HEK293 (cell line): ENCODE measurements at regions not wholly inside any gene's neighbourhood (a gene's known extent, or its start where the extent isn't known, plus 50 kb on each side); places are given as distances from the start of the nearest gene placed in this dataset.

Experiments
- CTCF ChIA-PET: fragments of 350-600 bp; formaldehyde crosslinking; extraction: SDS; loops from one replicate; lab custom pipeline; 2021; ENCODE audit warnings: antibody characterized with exemption; lab: Yijun Ruan, JAX
- POLR2A ChIA-PET: fragments of 300-600 bp; formaldehyde crosslinking; extraction: SDS; loops from one replicate; lab custom pipeline; 2020; ENCODE audit warnings: antibody characterized with exemption, inconsistent platforms; lab: Yijun Ruan, JAX
- H3K27ac ChIP-seq: fragments of 200-500 bp; sonication (Bioruptor generic); 2 replicates; pipeline ENCODE4 v1.5.1; 2014; ENCODE audit warnings: low read depth, low read length, control low read depth, inconsistent platforms; ENCODE audit errors: extremely low read depth
- H3K36me3 ChIP-seq, 2 experiments: fragments of 200-500 bp in 1 of 2; sonication (Bioruptor generic) in 1 of 2; 1 replicate in 1 of 2; 2 replicates in 1 of 2; pipeline ENCODE4 v1.5.1; 2014 to 2017; ENCODE audit warnings: inconsistent platforms in 2 of 2, low read length in 2 of 2; ENCODE audit not compliant: control insufficient read depth in 2 of 2, insufficient read depth in 1 of 2
- H3K4me1 ChIP-seq: fragments of 200-500 bp; sonication (Bioruptor generic); 2 replicates; pipeline ENCODE4 v1.5.1; 2014; ENCODE audit warnings: mild to moderate bottlenecking, low read length, inconsistent platforms; ENCODE audit not compliant: control insufficient read depth, insufficient read depth
- H3K4me3 ChIP-seq: 2 replicates; pipeline ENCODE4 v1.5.1; 2011; ENCODE audit warnings: low read depth, mild to moderate bottlenecking, control low read depth, low read length, moderate library complexity
- H3K9me3 ChIP-seq: fragments of 200-500 bp; sonication (Bioruptor generic); 2 replicates; pipeline ENCODE4 v1.5.1; 2014; ENCODE audit warnings: low read depth, low read length, inconsistent platforms; ENCODE audit not compliant: control insufficient read depth, insufficient read depth
- CTCF ChIP-seq: fragments of 450-650 bp; formaldehyde crosslinking; IDR thresholded peaks from 2 replicates; pipeline ENCODE4 v1.5.1; 2016; ENCODE audit warnings: missing biosample characterization, missing genetic modification characterization
- GLIS1 ChIP-seq: fragments of 450-650 bp; formaldehyde crosslinking; IDR thresholded peaks from 2 replicates; pipeline ENCODE4 v1.5.1; 2016; ENCODE audit warnings: missing biosample characterization, missing genetic modification characterization
- GLIS2 ChIP-seq: fragments of 450-650 bp; formaldehyde crosslinking; IDR thresholded peaks from 2 replicates; pipeline ENCODE4 v1.5.1; 2016; ENCODE audit warnings: missing biosample characterization, missing genetic modification characterization
- KLF10 ChIP-seq: fragments of 450-650 bp; IDR thresholded peaks from 2 replicates; pipeline ENCODE4 v1.5.1; 2018; ENCODE audit warnings: missing biosample characterization, mild to moderate bottlenecking, missing genetic modification characterization
- PATZ1 ChIP-seq: fragments of 450-650 bp; formaldehyde crosslinking; IDR thresholded peaks from 2 replicates; pipeline ENCODE4 v1.5.1; 2016; ENCODE audit warnings: missing biosample characterization, missing genetic modification characterization
- PBX3 ChIP-seq: sonication (generic); formaldehyde crosslinking; IDR thresholded peaks from 2 replicates; pipeline ENCODE4 v1.8.1; 2022; ENCODE audit warnings: mild to moderate bottlenecking, moderate library complexity, missing genetic modification reagents
- SCRT1 ChIP-seq: fragments of 450-650 bp; formaldehyde crosslinking; IDR thresholded peaks from 2 replicates; pipeline ENCODE4 v1.5.1; 2016; ENCODE audit warnings: missing biosample characterization, missing genetic modification characterization, borderline replicate concordance
- TSHZ1 ChIP-seq: fragments of 450-650 bp; formaldehyde crosslinking; IDR thresholded peaks from 2 replicates; pipeline ENCODE4 v1.5.1; 2016; ENCODE audit warnings: missing biosample characterization, missing genetic modification characterization, borderline replicate concordance
- ZFP69B ChIP-seq: fragments of 450-650 bp; formaldehyde crosslinking; IDR thresholded peaks from 2 replicates; pipeline ENCODE4 v1.5.1; 2016; ENCODE audit warnings: missing biosample characterization, missing genetic modification characterization
- ZNF114 ChIP-seq: fragments of 450-650 bp; formaldehyde crosslinking; IDR thresholded peaks from 2 replicates; pipeline ENCODE4 v1.5.0; 2017; ENCODE audit warnings: missing biosample characterization, missing genetic modification characterization
- ZNF138 ChIP-seq: fragments of 450-650 bp; formaldehyde crosslinking; IDR thresholded peaks from 2 replicates; pipeline ENCODE4 v1.5.1; 2016; ENCODE audit warnings: missing biosample characterization, missing genetic modification characterization, borderline replicate concordance
- ZNF239 ChIP-seq: fragments of 450-650 bp; formaldehyde crosslinking; IDR thresholded peaks from 2 replicates; pipeline ENCODE4 v1.5.1; 2016; ENCODE audit warnings: missing biosample characterization, missing genetic modification characterization
- ZNF266 ChIP-seq: fragments of 450-650 bp; formaldehyde crosslinking; IDR thresholded peaks from 2 replicates; pipeline ENCODE4 v1.5.1; 2016; ENCODE audit warnings: missing biosample characterization, missing genetic modification characterization, low read depth
- ZNF362 ChIP-seq: fragments of 450-650 bp; formaldehyde crosslinking; IDR thresholded peaks from 2 replicates; pipeline ENCODE4 v1.5.1; 2016; ENCODE audit warnings: missing biosample characterization, missing genetic modification characterization
- ZNF416 ChIP-seq: fragments of 450-650 bp; formaldehyde crosslinking; IDR thresholded peaks from 2 replicates; pipeline ENCODE4 v1.5.1; 2016; ENCODE audit warnings: missing biosample characterization, missing genetic modification characterization
- ZNF558 ChIP-seq: fragments of 450-650 bp; formaldehyde crosslinking; IDR thresholded peaks from 2 replicates; pipeline ENCODE4 v1.5.1; 2016; ENCODE audit warnings: missing biosample characterization, missing genetic modification characterization
- ZNF658 ChIP-seq: fragments of 450-650 bp; formaldehyde crosslinking; IDR thresholded peaks from 2 replicates; pipeline ENCODE4; 2016; ENCODE audit warnings: missing biosample characterization, missing genetic modification characterization
- ZNF747 ChIP-seq: fragments of 450-650 bp; formaldehyde crosslinking; IDR thresholded peaks from 2 replicates; pipeline ENCODE4 v1.5.1; 2016; ENCODE audit warnings: missing biosample characterization, missing genetic modification characterization
- ZSCAN4 ChIP-seq: fragments of 450-650 bp; formaldehyde crosslinking; IDR thresholded peaks from 2 replicates; pipeline ENCODE4 v1.5.1; 2017; ENCODE audit warnings: missing biosample characterization, missing genetic modification characterization

GRCh38 chr4:41396214-41396613 is 139.5 kb downstream of the UCHL1 start:
- no peak for TF ChIP-seq GLIS2
- no peak for TF ChIP-seq ZNF138 (tag by site-specific recombination)
- no peak for TF ChIP-seq ZSCAN4 (tag by site-specific recombination)
- no peak for TF ChIP-seq SCRT1 (tag by site-specific recombination)
- TF ChIP-seq ZNF416: no peak
- no peak for TF ChIP-seq ZNF239 (tag by site-specific recombination)
- TF ChIP-seq ZNF658 (tag by site-specific recombination): no peak
- no peak for TF ChIP-seq GLIS1 (tag by site-specific recombination)
- no peak for TF ChIP-seq ZNF266 (tag by site-specific recombination)
- no peak for TF ChIP-seq ZNF747 (tag by site-specific recombination)
- TF ChIP-seq ZNF114 (tag by site-specific recombination): no peak
- no peak for TF ChIP-seq ZNF362 (tag by site-specific recombination)
- TF ChIP-seq KLF10 (tag by site-specific recombination): no peak
- TF ChIP-seq CTCF (tag by site-specific recombination): no peak
- TF ChIP-seq TSHZ1 (tag by site-specific recombination): no peak
- no peak for TF ChIP-seq PBX3 (CRISPR knock-in tag)
- TF ChIP-seq ZNF558: no peak
- TF ChIP-seq ZFP69B (tag by site-specific recombination): no peak
- no peak for TF ChIP-seq PATZ1 (tag by site-specific recombination)
- TF ChIP-seq, all 188 proteins: peak for 0
- CTCF ChIA-PET: no interaction called here
- Histone ChIP-seq H3K4me1 (no peaks in the 10 kb centered on the region), H3K27ac (no peak overlapping the region), H3K36me3 (no peaks in the 10 kb centered on the region), H3K9me3 (no peaks in the 10 kb centered on the region), H3K4me3 (no peak overlapping the region)
- POLR2A ChIA-PET: no interaction called here
